Fibroblast of lung (primary cell): ENCODE measurements at regions not wholly inside any gene's neighbourhood (a gene's known extent, or its start where the extent isn't known, plus 50 kb on each side); places are given as distances from the start of the nearest gene placed in this dataset.

Source experiments
- CTCF ChIP-seq, 2 donors: IDR thresholded peaks in 1 of 2; conservative IDR thresholded peaks in 1 of 2; 1 replicate in 1 of 2; 2 replicates in 1 of 2; pipeline ENCODE4 v1.5.1; 2011 to 2012; ENCODE audit warnings: low read length in 2 of 2, control low read depth in 1 of 2, inconsistent platforms in 1 of 2, low read depth in 1 of 2, mild to moderate bottlenecking in 1 of 2
- EZH2 ChIP-seq: IDR thresholded peaks from 2 replicates; pipeline ENCODE4 v1.5.1; 2012; ENCODE audit warnings: low read length, control low read depth, mild to moderate bottlenecking; ENCODE audit errors: missing control alignments

GRCh38 chr1:94309829-94310569, 72.6 kb upstream of the ARHGAP29 start:
- TF ChIP-seq CTCF (conservative IDR thresholded peaks at IDR 0.05 in 1 of 2, IDR thresholded peaks at IDR 0.05 in 1 of 2; ENCODE audit: low read depth in 1 of 2, low read length in 2 of 2) (no peak), EZH2 (no peak)
